Heart right ventricle (tissue), 16 donors: ENCODE measurements at regions not wholly inside any gene's neighbourhood (a gene's known extent, or its start where the extent isn't known, plus 50 kb on each side); places are given as distances from the start of the nearest gene placed in this dataset.

Experiments used
- ATAC-seq, 8 donors: fragments of 200-7000 bp; cut with Tn5 transposase; one replicate each; pipeline ENCODE4 v1.9.1; 2020; ENCODE audit warnings: mild to moderate bottlenecking in 8 of 8, moderate library complexity in 8 of 8, moderate number of reproducible peaks in 1 of 8
- DNase-seq, 2 donors: peaks; one replicate each; pipeline ENCODE4 v3.0.0-alpha.2; 2020
- H3K27ac ChIP-seq, 10 donors: fragments of 200-600 bp; sonication (generic) in 2 of 10; one replicate each; pipeline versions ENCODE4 v1.5.0 to v1.8.0; 2020 to 2022; ENCODE audit warnings: mild to moderate bottlenecking in 3 of 10
- H3K27me3 ChIP-seq, 7 donors: fragments of 200-600 bp; one replicate each; pipeline ENCODE4 v1.8.0; 2021 to 2022; ENCODE audit warnings: mild to moderate bottlenecking in 2 of 7
- H3K36me3 ChIP-seq, 9 donors: fragments of 200-600 bp; sonication (generic) in 1 of 9; one replicate each; pipeline versions ENCODE4 v1.5.0 to v1.8.0; 2020 to 2022; ENCODE audit warnings: mild to moderate bottlenecking in 2 of 9
- H3K4me1 ChIP-seq, 9 donors: fragments of 200-600 bp; sonication (generic) in 1 of 9; one replicate each; pipeline versions ENCODE4 v1.5.0 to v1.8.0; 2020 to 2022; ENCODE audit warnings: mild to moderate bottlenecking in 4 of 9
- H3K4me3 ChIP-seq, 10 donors: fragments of 200-600 bp; sonication (generic) in 2 of 10; one replicate each; pipeline versions ENCODE4 v1.5.0 to v1.8.0; 2020 to 2022; ENCODE audit warnings: mild to moderate bottlenecking in 7 of 10, moderate library complexity in 2 of 10
- H3K9me3 ChIP-seq, 11 donors: fragments of 200-600 bp in 10 of 11; sonication (generic) in 2 of 11; one replicate each; pipeline versions ENCODE4 v1.5.0 to v1.8.0; 2013 to 2022; ENCODE audit warnings: mild to moderate bottlenecking in 2 of 11, control low read depth in 1 of 11, moderate library complexity in 1 of 11
- CTCF ChIP-seq, 9 donors: fragments of 200-600 bp; sonication (generic) in 2 of 9; IDR thresholded peaks; one replicate each; pipeline versions ENCODE4 v1.5.0 to v1.8.0; 2021 to 2022; ENCODE audit warnings: antibody characterized with exemption in 9 of 9, mild to moderate bottlenecking in 5 of 9, moderate library complexity in 1 of 9
- WGBS, 2 donors: extraction: QIAGEN DNeasy Blood & Tissue Kit; methylation state at CpG; one replicate each; pipeline ENCODE4 v1.1.7; 2013; ENCODE audit warnings: inconsistent platforms in 1 of 2; 5-methylcytosine and 5-hydroxymethylcytosine counted together
- intact Hi-C, 10 donors: fragments of 100-400 bp; cut with DNase I; formaldehyde crosslinking; loops; one replicate each; pipeline versions ENCODE4 v1.11.1 to v1.14.2; 2022
- donor health status: Arrhythmogenic right ventricular cardiomyopathy.
- donor health status: ischemic (EF 13 %, LVEDD 7.1; RV severe dilation, severe dysfunction).
- donor health status: healthy with polysubstance abuse.
- donor health status: DM: no; HTN: yes; CAD: no.
- donor health status: DM: no; HTN: no; CAD: no.
- donor health status: ischemic (EF 25% LVEDD 6.9; RV normal size, moderate dysfunction).
- donor health status: ischemic (EF 25% LVEDD 5.7; RV mildly dilated, moderate dysfunction).
- donor health status: healthy.
- donor health status: DM: yes; HTN: yes; CAD: no.
- donor health status: Ischemic cardiomyopathy.
- donor health status: ischemic (EF 35%, LVEDD 5.7; RV mildly dilated, moderate dysfunction).
- donor health status: nonischemic (EF 11% LVEDD 7.7; RV severe dilation, severe dysfunction).
- donor health status: DM: yes; HTN: yes; CAD: no.
- donor health status: PGD.
- donor health status: ischemic (EF 29% LVEDD 5.4; RV normal size, mild dysfunction).
- donor health status: nonischemic (EF 23%, LVEDD 6.1; RV moderate dilation, normal function).

GRCh38 chr5:63854076-63854475 is 108.2 kb downstream of the HTR1A start:
- H3K4me1 ChIP-seq: no peaks in the 10 kb centered on the region
- DNase-seq: no peak
- H3K27ac ChIP-seq: no peak overlapping the region
- TF ChIP-seq CTCF (IDR thresholded peaks at IDR 0.05): no peak
- peaks cover 0 to 18% (median 1%) of the 10 kb centered on the region in 11 donors for H3K9me3 ChIP-seq
- no peaks in the 10 kb centered on the region for H3K27me3 ChIP-seq
- intact Hi-C loops: no loop called here
- WGBS, 2 donors: 75 to 82% methylated on average over 2 of the region's 2 CpGs
- H3K36me3 ChIP-seq: no peaks in the 10 kb centered on the region
- H3K4me3 ChIP-seq: no peak overlapping the region
- ATAC-seq: no peak

- H3K36me3 ChIP-seq: no peaks in the 10 kb centered on the region
- no peak for TF ChIP-seq CTCF (IDR thresholded peaks at IDR 0.05)
- DNase-seq (no peak), ATAC-seq (no peak)
- H3K4me1 ChIP-seq: no peaks in the 10 kb centered on the region
- H3K4me3 ChIP-seq: no peak overlapping the region
- H3K9me3 ChIP-seq: peaks cover 0 to 15% (median 0%) of the 10 kb centered on the region in 11 donors
- no peak overlapping the region for H3K27ac ChIP-seq
- 83 to 85% methylated on average over 4 of the region's 4 CpGs for WGBS, 2 donors
- intact Hi-C loops: no loop called here
- no peaks in the 10 kb centered on the region for H3K27me3 ChIP-seq
Measured at GRCh38 chr5:63843190-63843589, 119.1 kb downstream of the HTR1A start.

GRCh38 chr5:63837437-63837836 is 124.8 kb downstream of the HTR1A start:
- H3K27ac ChIP-seq: no peak overlapping the region
- no peak for ATAC-seq
- no peak overlapping the region for H3K4me3 ChIP-seq
- DNase-seq: no peak
- WGBS, 2 donors: 21 to 35% methylated on average over 3 of the region's 3 CpGs
- no peaks in the 10 kb centered on the region for H3K4me1 ChIP-seq
- intact Hi-C loops: no loop called here
- H3K9me3 ChIP-seq: no peaks in the 10 kb centered on the region
- H3K36me3 ChIP-seq: no peaks in the 10 kb centered on the region
- no peak for TF ChIP-seq CTCF (IDR thresholded peaks at IDR 0.05)
- H3K27me3 ChIP-seq: no peaks in the 10 kb centered on the region

GRCh38 chr5:63831381-63831780 is 130.9 kb downstream of the HTR1A start:
- H3K27me3 ChIP-seq: no peaks in the 10 kb centered on the region
- no peak overlapping the region for H3K4me3 ChIP-seq
- H3K27ac ChIP-seq: no peak overlapping the region
- ATAC-seq (no peak), DNase-seq (no peak)
- H3K36me3 ChIP-seq: no peaks in the 10 kb centered on the region
- H3K9me3 ChIP-seq: no peaks in the 10 kb centered on the region
- TF ChIP-seq CTCF (IDR thresholded peaks at IDR 0.05): no peak
- intact Hi-C loops: no loop called here
- H3K4me1 ChIP-seq: no peaks in the 10 kb centered on the region

- 83 to 88% methylated on average over 1 of the region's 1 CpG for WGBS, 2 donors
- no peak for TF ChIP-seq CTCF (IDR thresholded peaks at IDR 0.05)
- no peaks in the 10 kb centered on the region for H3K27me3 ChIP-seq
- no peaks in the 10 kb centered on the region for H3K9me3 ChIP-seq
- no peaks in the 10 kb centered on the region for H3K36me3 ChIP-seq
- no peaks in the 10 kb centered on the region for H3K4me1 ChIP-seq
- no peak overlapping the region for H3K27ac ChIP-seq
- no peak overlapping the region for H3K4me3 ChIP-seq
- DNase-seq (no peak), ATAC-seq (no peak)
- intact Hi-C loops: loop anchor here in 1 of 10 donors (10.0 kb wide), 1 partner anchor 431 kb away; no protein-coding TSS in a partner anchor
Measured at GRCh38 chr5:63825984-63826383, 136.3 kb downstream of the HTR1A start.
